HEK293 (cell line): ENCODE measurements at regions not wholly inside any gene's neighbourhood (a gene's known extent, or its start where the extent isn't known, plus 50 kb on each side); places are given as distances from the start of the nearest gene placed in this dataset.

Source experiments
- CTCF ChIA-PET: fragments of 350-600 bp; formaldehyde crosslinking; extraction: SDS; loops from one replicate; lab custom pipeline; 2021; ENCODE audit warnings: antibody characterized with exemption; lab: Yijun Ruan, JAX
- POLR2A ChIA-PET: fragments of 300-600 bp; formaldehyde crosslinking; extraction: SDS; loops from one replicate; lab custom pipeline; 2020; ENCODE audit warnings: antibody characterized with exemption, inconsistent platforms; lab: Yijun Ruan, JAX
- H3K27ac ChIP-seq: fragments of 200-500 bp; sonication (Bioruptor generic); 2 replicates; pipeline ENCODE4 v1.5.1; 2014; ENCODE audit warnings: low read depth, low read length, control low read depth, inconsistent platforms; ENCODE audit errors: extremely low read depth
- H3K36me3 ChIP-seq, 2 experiments: fragments of 200-500 bp in 1 of 2; sonication (Bioruptor generic) in 1 of 2; 1 replicate in 1 of 2; 2 replicates in 1 of 2; pipeline ENCODE4 v1.5.1; 2014 to 2017; ENCODE audit warnings: inconsistent platforms in 2 of 2, low read length in 2 of 2; ENCODE audit not compliant: control insufficient read depth in 2 of 2, insufficient read depth in 1 of 2
- H3K4me1 ChIP-seq: fragments of 200-500 bp; sonication (Bioruptor generic); 2 replicates; pipeline ENCODE4 v1.5.1; 2014; ENCODE audit warnings: mild to moderate bottlenecking, low read length, inconsistent platforms; ENCODE audit not compliant: control insufficient read depth, insufficient read depth
- H3K4me3 ChIP-seq: 2 replicates; pipeline ENCODE4 v1.5.1; 2011; ENCODE audit warnings: low read depth, mild to moderate bottlenecking, control low read depth, low read length, moderate library complexity
- H3K9me3 ChIP-seq: fragments of 200-500 bp; sonication (Bioruptor generic); 2 replicates; pipeline ENCODE4 v1.5.1; 2014; ENCODE audit warnings: low read depth, low read length, inconsistent platforms; ENCODE audit not compliant: control insufficient read depth, insufficient read depth
- BCL11B ChIP-seq: fragments of 450-650 bp; formaldehyde crosslinking; IDR thresholded peaks from 2 replicates; pipeline ENCODE4 v1.5.1; 2016; ENCODE audit warnings: low read depth, missing biosample characterization, missing genetic modification characterization
- GLIS1 ChIP-seq: fragments of 450-650 bp; formaldehyde crosslinking; IDR thresholded peaks from 2 replicates; pipeline ENCODE4 v1.5.1; 2016; ENCODE audit warnings: missing biosample characterization, missing genetic modification characterization
- IKZF3 ChIP-seq: fragments of 450-650 bp; IDR thresholded peaks from 2 replicates; pipeline ENCODE4 v1.5.0; 2018; ENCODE audit warnings: missing biosample characterization, mild to moderate bottlenecking, missing genetic modification characterization, moderate library complexity
- KLF7 ChIP-seq: fragments of 450-650 bp; formaldehyde crosslinking; IDR thresholded peaks from 2 replicates; pipeline ENCODE4 v1.5.1; 2016; ENCODE audit warnings: missing biosample characterization, missing genetic modification characterization, borderline replicate concordance
- KLF9 ChIP-seq: fragments of 450-650 bp; formaldehyde crosslinking; IDR thresholded peaks from 2 replicates; pipeline ENCODE4 v1.5.1; 2016; ENCODE audit warnings: missing biosample characterization, missing genetic modification characterization, low read depth
- SCRT2 ChIP-seq: fragments of 450-650 bp; formaldehyde crosslinking; IDR thresholded peaks from 2 replicates; pipeline ENCODE4 v1.5.1; 2016; ENCODE audit warnings: missing biosample characterization, missing genetic modification characterization
- TSHZ1 ChIP-seq: fragments of 450-650 bp; formaldehyde crosslinking; IDR thresholded peaks from 2 replicates; pipeline ENCODE4 v1.5.1; 2016; ENCODE audit warnings: missing biosample characterization, missing genetic modification characterization, borderline replicate concordance
- ZBTB17 ChIP-seq: fragments of 450-650 bp; formaldehyde crosslinking; IDR thresholded peaks from 2 replicates; pipeline ENCODE4 v1.5.1; 2016; ENCODE audit warnings: missing biosample characterization, missing genetic modification characterization
- ZNF10 ChIP-seq: fragments of 450-650 bp; formaldehyde crosslinking; IDR thresholded peaks from 2 replicates; pipeline ENCODE4 v1.5.1; 2017; ENCODE audit warnings: missing biosample characterization, missing genetic modification characterization
- ZNF112 ChIP-seq: fragments of 450-650 bp; formaldehyde crosslinking; IDR thresholded peaks from 2 replicates; pipeline ENCODE4 v1.5.0; 2017; ENCODE audit warnings: missing biosample characterization, missing genetic modification characterization
- ZNF157 ChIP-seq: fragments of 450-650 bp; formaldehyde crosslinking; IDR thresholded peaks from 2 replicates; pipeline ENCODE4 v1.5.1; 2016; ENCODE audit warnings: missing biosample characterization, missing genetic modification characterization
- ZNF16 ChIP-seq: fragments of 450-650 bp; formaldehyde crosslinking; IDR thresholded peaks from 2 replicates; pipeline ENCODE4 v1.5.1; 2016; ENCODE audit warnings: low read depth, missing biosample characterization, missing genetic modification characterization
- ZNF24 ChIP-seq: fragments of 450-650 bp; formaldehyde crosslinking; IDR thresholded peaks from 2 replicates; pipeline ENCODE4 v1.5.1; 2016; ENCODE audit warnings: missing biosample characterization, missing genetic modification characterization
- ZNF366 ChIP-seq: fragments of 450-650 bp; formaldehyde crosslinking; conservative IDR thresholded peaks from 2 replicates; pipeline ENCODE4 v1.5.1; 2016; ENCODE audit warnings: missing biosample characterization, missing genetic modification characterization
- ZNF394 ChIP-seq: fragments of 450-650 bp; formaldehyde crosslinking; IDR thresholded peaks from 2 replicates; pipeline ENCODE4 v1.5.1; 2016; ENCODE audit warnings: missing biosample characterization, missing genetic modification characterization, mild to moderate bottlenecking, moderate library complexity, borderline replicate concordance
- ZNF416 ChIP-seq: fragments of 450-650 bp; formaldehyde crosslinking; IDR thresholded peaks from 2 replicates; pipeline ENCODE4 v1.5.1; 2016; ENCODE audit warnings: missing biosample characterization, missing genetic modification characterization
- ZNF549 ChIP-seq: fragments of 450-650 bp; IDR thresholded peaks from 2 replicates; pipeline ENCODE4 v1.5.1; 2018; ENCODE audit warnings: missing biosample characterization, missing genetic modification characterization, mild to moderate bottlenecking, inconsistent platforms, moderate library complexity
- ZNF645 ChIP-seq: fragments of 450-650 bp; formaldehyde crosslinking; IDR thresholded peaks from 2 replicates; pipeline ENCODE4; 2016; ENCODE audit warnings: missing biosample characterization, missing genetic modification characterization
- ZNF654 ChIP-seq: fragments of 450-650 bp; formaldehyde crosslinking; IDR thresholded peaks from 2 replicates; pipeline ENCODE4 v1.5.1; 2016; ENCODE audit warnings: low read depth, missing biosample characterization, missing genetic modification characterization
- ZNF677 ChIP-seq: fragments of 450-650 bp; IDR thresholded peaks from 2 replicates; pipeline ENCODE4 v1.5.0; 2018; ENCODE audit warnings: missing biosample characterization, mild to moderate bottlenecking, missing genetic modification characterization, moderate library complexity
- ZNF768 ChIP-seq: fragments of 450-650 bp; formaldehyde crosslinking; IDR thresholded peaks from 2 replicates; pipeline ENCODE4 v1.5.1; 2018; ENCODE audit warnings: missing biosample characterization, mild to moderate bottlenecking, missing genetic modification characterization
- ZNF843 ChIP-seq: fragments of 450-650 bp; formaldehyde crosslinking; IDR thresholded peaks from 2 replicates; pipeline ENCODE4 v1.5.1; 2016; ENCODE audit warnings: missing biosample characterization, missing genetic modification characterization
- ZSCAN23 ChIP-seq: fragments of 450-650 bp; formaldehyde crosslinking; IDR thresholded peaks from 2 replicates; pipeline ENCODE4 v1.5.1; 2016; ENCODE audit warnings: missing biosample characterization, missing genetic modification characterization
- TF ChIP-seq, protein P1 (sequence below): fragments of 450-650 bp; formaldehyde crosslinking; IDR thresholded peaks from 2 replicates; pipeline ENCODE4 v1.5.1; 2017; ENCODE audit warnings: missing biosample characterization, missing genetic modification characterization
- TF ChIP-seq, protein P2 (sequence below): fragments of 450-650 bp; formaldehyde crosslinking; IDR thresholded peaks from 2 replicates; pipeline ENCODE4 v1.5.1; 2016; ENCODE audit warnings: missing biosample characterization, missing genetic modification characterization
- TF ChIP-seq, protein P3 (sequence below): fragments of 450-650 bp; formaldehyde crosslinking; IDR thresholded peaks from 2 replicates; pipeline ENCODE4 v1.5.1; 2016; ENCODE audit warnings: missing biosample characterization, missing genetic modification characterization

- H3K9me3 ChIP-seq = no peaks in the 10 kb centered on the region
- TF ChIP-seq TSHZ1 (tag by site-specific recombination) (no peak), ZNF645 (no peak), ZBTB17 (tag by site-specific recombination) (no peak), KLF9 (tag by site-specific recombination) (no peak), BCL11B (tag by site-specific recombination) (no peak), GLIS1 (tag by site-specific recombination) (no peak), KLF7 (tag by site-specific recombination) (no peak), ZNF157 (tag by site-specific recombination) (no peak), ZNF677 (tag by site-specific recombination) (no peak)
- TF ChIP-seq, protein P1, sequence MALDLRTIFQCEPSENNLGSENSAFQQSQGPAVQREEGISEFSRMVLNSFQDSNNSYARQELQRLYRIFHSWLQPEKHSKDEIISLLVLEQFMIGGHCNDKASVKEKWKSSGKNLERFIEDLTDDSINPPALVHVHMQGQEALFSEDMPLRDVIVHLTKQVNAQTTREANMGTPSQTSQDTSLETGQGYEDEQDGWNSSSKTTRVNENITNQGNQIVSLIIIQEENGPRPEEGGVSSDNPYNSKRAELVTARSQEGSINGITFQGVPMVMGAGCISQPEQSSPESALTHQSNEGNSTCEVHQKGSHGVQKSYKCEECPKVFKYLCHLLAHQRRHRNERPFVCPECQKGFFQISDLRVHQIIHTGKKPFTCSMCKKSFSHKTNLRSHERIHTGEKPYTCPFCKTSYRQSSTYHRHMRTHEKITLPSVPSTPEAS (tag by site-specific recombination) = no peak
- no peaks in the 10 kb centered on the region for H3K4me1 ChIP-seq
- ChIA-PET POLR2A (no interaction called here), CTCF (no interaction called here)
- H3K27ac ChIP-seq = no peak overlapping the region
- H3K36me3 ChIP-seq = no peaks in the 10 kb centered on the region
- H3K4me3 ChIP-seq = no peak overlapping the region
Observed at GRCh38 chr4:36011381-36011780, 232.9 kb downstream of the ARAP2 start.

DNA sequence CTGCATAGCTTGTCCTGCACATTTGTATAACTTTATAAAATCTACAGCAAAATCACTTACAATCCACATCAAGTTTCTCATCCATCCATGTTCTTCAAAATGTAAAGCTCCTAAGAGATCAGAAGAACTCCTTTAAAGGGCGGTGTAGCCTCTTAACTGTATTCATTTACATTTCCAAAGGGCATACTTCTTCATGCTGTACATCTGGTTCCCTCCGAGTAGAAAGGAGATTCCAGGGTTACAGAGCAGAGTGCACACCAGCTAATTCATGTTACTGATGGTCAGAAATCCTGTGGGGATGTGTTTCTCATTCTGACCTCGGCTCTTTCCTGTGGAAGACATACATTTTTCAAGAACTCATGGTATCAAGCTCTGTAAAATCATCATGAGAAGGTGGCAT is 231.8 kb downstream of the ARAP2 start:
- H3K36me3 ChIP-seq = no peaks in the 10 kb centered on the region
- ChIA-PET POLR2A (no interaction called here), CTCF (no interaction called here)
- no peaks in the 10 kb centered on the region for H3K4me1 ChIP-seq
- H3K9me3 ChIP-seq = no peaks in the 10 kb centered on the region
- no peak overlapping the region for H3K27ac ChIP-seq
- H3K4me3 ChIP-seq = no peak overlapping the region
- TF ChIP-seq ZNF112 (tag by site-specific recombination) (no peak), ZSCAN23 (tag by site-specific recombination) (no peak), ZNF10 (tag by site-specific recombination) (no peak), IKZF3 (tag by site-specific recombination) (no peak), ZNF16 (no peak), ZNF768 (tag by site-specific recombination) (no peak), ZNF843 (tag by site-specific recombination) (no peak), ZNF24 (tag by site-specific recombination) (no peak), ZNF394 (no peak), SCRT2 (tag by site-specific recombination) (no peak), ZNF416 (tag by site-specific recombination) (no peak), ZNF645 (no peak), ZNF549 (tag by site-specific recombination) (no peak), ZNF654 (tag by site-specific recombination) (no peak), ZNF366 (tag by site-specific recombination) (no peak)
- TF ChIP-seq, protein P2, sequence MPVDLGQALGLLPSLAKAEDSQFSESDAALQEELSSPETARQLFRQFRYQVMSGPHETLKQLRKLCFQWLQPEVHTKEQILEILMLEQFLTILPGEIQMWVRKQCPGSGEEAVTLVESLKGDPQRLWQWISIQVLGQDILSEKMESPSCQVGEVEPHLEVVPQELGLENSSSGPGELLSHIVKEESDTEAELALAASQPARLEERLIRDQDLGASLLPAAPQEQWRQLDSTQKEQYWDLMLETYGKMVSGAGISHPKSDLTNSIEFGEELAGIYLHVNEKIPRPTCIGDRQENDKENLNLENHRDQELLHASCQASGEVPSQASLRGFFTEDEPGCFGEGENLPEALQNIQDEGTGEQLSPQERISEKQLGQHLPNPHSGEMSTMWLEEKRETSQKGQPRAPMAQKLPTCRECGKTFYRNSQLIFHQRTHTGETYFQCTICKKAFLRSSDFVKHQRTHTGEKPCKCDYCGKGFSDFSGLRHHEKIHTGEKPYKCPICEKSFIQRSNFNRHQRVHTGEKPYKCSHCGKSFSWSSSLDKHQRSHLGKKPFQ (tag by site-specific recombination) = no peak
- TF ChIP-seq, protein P3, sequence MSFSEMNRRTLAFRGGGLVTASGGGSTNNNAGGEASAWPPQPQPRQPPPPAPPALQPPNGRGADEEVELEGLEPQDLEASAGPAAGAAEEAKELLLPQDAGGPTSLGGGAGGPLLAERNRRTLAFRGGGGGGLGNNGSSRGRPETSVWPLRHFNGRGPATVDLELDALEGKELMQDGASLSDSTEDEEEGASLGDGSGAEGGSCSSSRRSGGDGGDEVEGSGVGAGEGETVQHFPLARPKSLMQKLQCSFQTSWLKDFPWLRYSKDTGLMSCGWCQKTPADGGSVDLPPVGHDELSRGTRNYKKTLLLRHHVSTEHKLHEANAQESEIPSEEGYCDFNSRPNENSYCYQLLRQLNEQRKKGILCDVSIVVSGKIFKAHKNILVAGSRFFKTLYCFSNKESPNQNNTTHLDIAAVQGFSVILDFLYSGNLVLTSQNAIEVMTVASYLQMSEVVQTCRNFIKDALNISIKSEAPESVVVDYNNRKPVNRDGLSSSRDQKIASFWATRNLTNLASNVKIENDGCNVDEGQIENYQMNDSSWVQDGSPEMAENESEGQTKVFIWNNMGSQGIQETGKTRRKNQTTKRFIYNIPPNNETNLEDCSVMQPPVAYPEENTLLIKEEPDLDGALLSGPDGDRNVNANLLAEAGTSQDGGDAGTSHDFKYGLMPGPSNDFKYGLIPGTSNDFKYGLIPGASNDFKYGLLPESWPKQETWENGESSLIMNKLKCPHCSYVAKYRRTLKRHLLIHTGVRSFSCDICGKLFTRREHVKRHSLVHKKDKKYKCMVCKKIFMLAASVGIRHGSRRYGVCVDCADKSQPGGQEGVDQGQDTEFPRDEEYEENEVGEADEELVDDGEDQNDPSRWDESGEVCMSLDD (tag by site-specific recombination) = no peak
